GM06990 (cell line): ENCODE measurements at regions not wholly inside any gene's neighbourhood (a gene's known extent, or its start where the extent isn't known, plus 50 kb on each side); places are given as distances from the start of the nearest gene placed in this dataset.
"Not testable (repeated sequence)": the region's sequence is repeated elsewhere in the genome, so short reads cannot be mapped to it uniquely, and the experiment has no call there.

ENCODE experiments used
- DNase-seq: peaks from one replicate; pipeline ENCODE4 v3.0.0-alpha.2; 2011; ENCODE audit not compliant: insufficient read length; ENCODE audit errors: extremely low read depth
- H3K27me3 ChIP-seq: replicated peaks from 2 replicates; pipeline ENCODE4 v1.6.0; 2011; ENCODE audit warnings: low read length; ENCODE audit not compliant: control insufficient read depth, insufficient read depth
- H3K36me3 ChIP-seq: 2 replicates; pipeline ENCODE4 v1.5.1; 2011; ENCODE audit warnings: low read length; ENCODE audit not compliant: control insufficient read depth, insufficient read depth
- H3K4me3 ChIP-seq: replicated peaks from 2 replicates; pipeline ENCODE4 v1.5.1; 2011; ENCODE audit warnings: low read depth, mild to moderate bottlenecking, control low read depth, low read length
- CTCF ChIP-seq: IDR thresholded peaks from 2 replicates; pipeline ENCODE4 v1.5.1; 2011; ENCODE audit warnings: low read length, control low read depth, mild to moderate bottlenecking, inconsistent platforms; ENCODE audit not compliant: insufficient read depth, poor library complexity, severe bottlenecking

GRCh38 chr12:115370207-115370606, 686.2 kb upstream of the TBX3 start:
- H3K4me3 ChIP-seq = no peak overlapping the region
- no peaks in the 10 kb centered on the region for H3K27me3 ChIP-seq
- no peak for DNase-seq
- no peaks in the 10 kb centered on the region for H3K36me3 ChIP-seq
- TF ChIP-seq CTCF = no peak

GRCh38 chr12:115366277-115366676, 682.3 kb upstream of the TBX3 start:
- H3K36me3 ChIP-seq, H3K4me3 ChIP-seq, DNase-seq, H3K27me3 ChIP-seq: not testable (repeated sequence)

- not testable (repeated sequence) for H3K36me3 ChIP-seq, H3K27me3 ChIP-seq, DNase-seq, H3K4me3 ChIP-seq
Observed at GRCh38 chr12:115365765-115366164, 681.8 kb upstream of the TBX3 start.

GRCh38 chr12:115364921-115365320, 680.9 kb upstream of the TBX3 start:
- no peak for DNase-seq
- Histone ChIP-seq H3K4me3 (no peak overlapping the region), H3K36me3 (no peaks in the 10 kb centered on the region), H3K27me3 (no peaks in the 10 kb centered on the region)
- TF ChIP-seq CTCF = no peak

- DNase-seq = no peak
- TF ChIP-seq CTCF = no peak
- no peaks in the 10 kb centered on the region for H3K36me3 ChIP-seq
- H3K27me3 ChIP-seq = no peaks in the 10 kb centered on the region
- H3K4me3 ChIP-seq = no peak overlapping the region
Observed at GRCh38 chr12:115362339-115362976, 678.5 kb upstream of the TBX3 start.

GRCh38 chr12:115357681-115358080, 673.7 kb upstream of the TBX3 start:
- DNase-seq = no peak
- H3K4me3 ChIP-seq = no peak overlapping the region
- no peaks in the 10 kb centered on the region for H3K27me3 ChIP-seq
- no peak for TF ChIP-seq CTCF
- H3K36me3 ChIP-seq = no peaks in the 10 kb centered on the region

- Histone ChIP-seq H3K4me3 (no peak overlapping the region), H3K36me3 (no peaks in the 10 kb centered on the region), H3K27me3 (no peaks in the 10 kb centered on the region)
- DNase-seq = no peak
- no peak for TF ChIP-seq CTCF
Observed at GRCh38 chr12:115355301-115355700, 671.3 kb upstream of the TBX3 start.
